G401.6 (cell line): ENCODE measurements at regions not wholly inside any gene's neighbourhood (a gene's known extent, or its start where the extent isn't known, plus 50 kb on each side); places are given as distances from the start of the nearest gene placed in this dataset.

Experiments used
- FAIRE-seq: peaks from 2 replicates; lab custom pipeline; 2012; peaks lifted over from hg19 to GRCh38; lab: Jason Lieb, UNC

GRCh38 chr14:23899788-23900187, 53.8 kb upstream of the DHRS4 start:
- no peak for FAIRE-seq

DNA sequence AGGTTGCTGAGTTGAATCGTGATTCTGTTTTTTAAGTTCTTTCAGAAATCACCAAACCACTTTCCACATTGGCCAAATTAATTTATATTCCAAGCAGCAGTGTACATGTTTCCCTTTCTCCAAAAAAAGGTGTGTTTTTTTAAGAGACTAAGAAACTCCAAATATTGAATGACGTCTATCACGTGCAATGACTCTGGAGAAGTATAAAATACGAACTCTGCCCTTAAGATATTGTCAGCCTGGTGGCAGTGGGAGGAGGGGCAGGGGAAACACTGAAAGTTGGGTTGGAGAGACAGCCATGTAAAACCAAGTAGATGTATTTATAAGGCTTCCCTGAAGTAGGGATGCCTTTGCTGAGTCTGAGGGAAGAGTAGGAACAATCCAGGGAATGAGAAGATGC, 50.1 kb upstream of the DHRS4 start:
- no peak for FAIRE-seq
